SK-N-SH treated with all-trans-retinoic acid at 6 μM for 48 hours (cell line): ENCODE measurements at regions not wholly inside any gene's neighbourhood (a gene's known extent, or its start where the extent isn't known, plus 50 kb on each side); places are given as distances from the start of the nearest gene placed in this dataset.
"Not testable (repeated sequence)": the region's sequence is repeated elsewhere in the genome, so short reads cannot be mapped to it uniquely, and the experiment has no call there.

Experiments used
- ATAC-seq: fragments of 200-7000 bp; cut with Tn5 transposase; 3 replicates; pipeline ENCODE4 v1.9.1; 2020; ENCODE audit warnings: mild to moderate bottlenecking, moderate library complexity
- ARNTL ChIP-seq: fragments of 450-650 bp; formaldehyde crosslinking; IDR thresholded peaks from 2 replicates; pipeline ENCODE4 v1.5.0; 2020; ENCODE audit warnings: low read depth, mild to moderate bottlenecking, moderate library complexity, borderline replicate concordance
- BACH2 ChIP-seq: fragments of 250-450 bp; sonication (Bioruptor Pico); IDR thresholded peaks from 2 replicates; pipeline ENCODE4 v1.9.0; 2021; ENCODE audit warnings: mild to moderate bottlenecking, borderline replicate concordance
- CREB5 ChIP-seq: fragments of 250-450 bp; sonication (Bioruptor Pico); IDR thresholded peaks from 2 replicates; pipeline ENCODE4 v1.5.1; 2020; ENCODE audit warnings: low read depth, mild to moderate bottlenecking, moderate library complexity
- CSDC2 ChIP-seq: fragments of 250-450 bp; sonication (Bioruptor Pico); IDR thresholded peaks from 2 replicates; pipeline ENCODE4 v1.5.0; 2020; ENCODE audit warnings: mild to moderate bottlenecking, moderate library complexity
- ESRRG ChIP-seq: fragments of 250-450 bp; sonication (Bioruptor Pico); IDR thresholded peaks from 2 replicates; pipeline ENCODE4 v1.6.1; 2021; ENCODE audit warnings: mild to moderate bottlenecking
- GLIS3 ChIP-seq: fragments of 250-450 bp; sonication (Bioruptor Pico); IDR thresholded peaks from 2 replicates; pipeline ENCODE4 v1.5.0; 2020; ENCODE audit warnings: mild to moderate bottlenecking, moderate library complexity
- ISL1 ChIP-seq: fragments of 250-450 bp; sonication (Bioruptor Pico); IDR thresholded peaks from 2 replicates; pipeline ENCODE4 v2.1.2; 2022; ENCODE audit warnings: mild to moderate bottlenecking, moderate library complexity
- OSR1 ChIP-seq: fragments of 250-450 bp; sonication (Bioruptor Pico); IDR thresholded peaks from 2 replicates; pipeline ENCODE4 v1.8.0; 2022; ENCODE audit warnings: moderate library complexity, mild to moderate bottlenecking, inconsistent platforms
- PPARA ChIP-seq: fragments of 250-450 bp; sonication (Bioruptor Pico); IDR thresholded peaks from 2 replicates; pipeline ENCODE4 v1.5.0; 2020; ENCODE audit warnings: mild to moderate bottlenecking, borderline replicate concordance
- RARB ChIP-seq: fragments of 250-450 bp; sonication (Bioruptor Pico); IDR thresholded peaks from 2 replicates; pipeline ENCODE4 v1.8.0; 2021; ENCODE audit warnings: mild to moderate bottlenecking, moderate library complexity
- SNAI2 ChIP-seq: fragments of 250-450 bp; sonication (Bioruptor Pico); IDR thresholded peaks from 2 replicates; pipeline ENCODE4 v1.5.0; 2020; ENCODE audit warnings: mild to moderate bottlenecking, moderate library complexity
- TCF4 ChIP-seq: fragments of 250-450 bp; sonication (Bioruptor Pico); IDR thresholded peaks from 2 replicates; pipeline ENCODE4 v1.8.0; 2021; ENCODE audit warnings: mild to moderate bottlenecking, moderate library complexity, borderline replicate concordance
- TOX ChIP-seq: fragments of 250-450 bp; sonication (Bioruptor Pico); IDR thresholded peaks from 2 replicates; pipeline ENCODE4 v1.8.0; 2021; ENCODE audit warnings: mild to moderate bottlenecking, moderate library complexity, borderline replicate concordance
- ZC3H10 ChIP-seq: fragments of 250-450 bp; sonication (Bioruptor Pico); IDR thresholded peaks from 2 replicates; pipeline ENCODE4 v1.5.1; 2021; ENCODE audit warnings: mild to moderate bottlenecking, moderate library complexity
- ZFP3 ChIP-seq: fragments of 250-450 bp; sonication (Bioruptor Pico); IDR thresholded peaks from 2 replicates; pipeline ENCODE4 v1.5.0; 2020; ENCODE audit warnings: mild to moderate bottlenecking, moderate library complexity
- ZFP30 ChIP-seq: fragments of 450-650 bp; formaldehyde crosslinking; IDR thresholded peaks from 2 replicates; pipeline ENCODE4 v1.5.0; 2022; ENCODE audit warnings: mild to moderate bottlenecking, moderate library complexity
- ZNF565 ChIP-seq: fragments of 450-650 bp; formaldehyde crosslinking; conservative IDR thresholded peaks from 2 replicates; pipeline ENCODE4 v1.5.0; 2020; ENCODE audit warnings: low read depth, mild to moderate bottlenecking, moderate library complexity
- ZNF70 ChIP-seq: fragments of 450-650 bp; formaldehyde crosslinking; IDR thresholded peaks from 2 replicates; pipeline ENCODE4 v1.5.0; 2020; ENCODE audit warnings: mild to moderate bottlenecking, moderate library complexity
- ZNF8 ChIP-seq: fragments of 450-650 bp; formaldehyde crosslinking; IDR thresholded peaks from 2 replicates; pipeline ENCODE4 v1.5.0; 2020; ENCODE audit warnings: mild to moderate bottlenecking, moderate library complexity
- TF ChIP-seq, protein P1 (sequence below): fragments of 250-450 bp; sonication (Bioruptor Pico); IDR thresholded peaks from 2 replicates; pipeline ENCODE4 v1.5.0; 2020; ENCODE audit warnings: mild to moderate bottlenecking, moderate library complexity
- TF ChIP-seq, protein P2 (sequence below): fragments of 250-450 bp; sonication (Bioruptor Pico); IDR thresholded peaks from 2 replicates; pipeline ENCODE4 v1.8.0; 2021; ENCODE audit warnings: low read depth, mild to moderate bottlenecking, moderate library complexity, borderline replicate concordance
- TF ChIP-seq, protein P3 (sequence below): fragments of 250-450 bp; sonication (Bioruptor Pico); IDR thresholded peaks from 2 replicates; pipeline ENCODE4 v1.5.1; 2021; ENCODE audit warnings: mild to moderate bottlenecking, moderate library complexity

- TF ChIP-seq ESRRG (CRISPR knock-in tag) = no peak
- TF ChIP-seq GLIS3 (CRISPR knock-in tag) = no peak
- no peak for TF ChIP-seq ZNF8
- TF ChIP-seq, protein P1, sequence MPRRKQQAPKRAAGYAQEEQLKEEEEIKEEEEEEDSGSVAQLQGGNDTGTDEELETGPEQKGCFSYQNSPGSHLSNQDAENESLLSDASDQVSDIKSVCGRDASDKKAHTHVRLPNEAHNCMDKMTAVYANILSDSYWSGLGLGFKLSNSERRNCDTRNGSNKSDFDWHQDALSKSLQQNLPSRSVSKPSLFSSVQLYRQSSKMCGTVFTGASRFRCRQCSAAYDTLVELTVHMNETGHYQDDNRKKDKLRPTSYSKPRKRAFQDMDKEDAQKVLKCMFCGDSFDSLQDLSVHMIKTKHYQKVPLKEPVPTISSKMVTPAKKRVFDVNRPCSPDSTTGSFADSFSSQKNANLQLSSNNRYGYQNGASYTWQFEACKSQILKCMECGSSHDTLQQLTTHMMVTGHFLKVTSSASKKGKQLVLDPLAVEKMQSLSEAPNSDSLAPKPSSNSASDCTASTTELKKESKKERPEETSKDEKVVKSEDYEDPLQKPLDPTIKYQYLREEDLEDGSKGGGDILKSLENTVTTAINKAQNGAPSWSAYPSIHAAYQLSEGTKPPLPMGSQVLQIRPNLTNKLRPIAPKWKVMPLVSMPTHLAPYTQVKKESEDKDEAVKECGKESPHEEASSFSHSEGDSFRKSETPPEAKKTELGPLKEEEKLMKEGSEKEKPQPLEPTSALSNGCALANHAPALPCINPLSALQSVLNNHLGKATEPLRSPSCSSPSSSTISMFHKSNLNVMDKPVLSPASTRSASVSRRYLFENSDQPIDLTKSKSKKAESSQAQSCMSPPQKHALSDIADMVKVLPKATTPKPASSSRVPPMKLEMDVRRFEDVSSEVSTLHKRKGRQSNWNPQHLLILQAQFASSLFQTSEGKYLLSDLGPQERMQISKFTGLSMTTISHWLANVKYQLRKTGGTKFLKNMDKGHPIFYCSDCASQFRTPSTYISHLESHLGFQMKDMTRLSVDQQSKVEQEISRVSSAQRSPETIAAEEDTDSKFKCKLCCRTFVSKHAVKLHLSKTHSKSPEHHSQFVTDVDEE (CRISPR knock-in tag) = no peak
- TF ChIP-seq CREB5 (CRISPR knock-in tag) = no peak
- no peak for TF ChIP-seq ZFP3 (CRISPR knock-in tag)
- TF ChIP-seq ZNF565 = no peak
- no peak for TF ChIP-seq CSDC2 (CRISPR knock-in tag)
- no peak for TF ChIP-seq PPARA
- TF ChIP-seq ZC3H10 (CRISPR knock-in tag) = no peak
- TF ChIP-seq, protein P2, sequence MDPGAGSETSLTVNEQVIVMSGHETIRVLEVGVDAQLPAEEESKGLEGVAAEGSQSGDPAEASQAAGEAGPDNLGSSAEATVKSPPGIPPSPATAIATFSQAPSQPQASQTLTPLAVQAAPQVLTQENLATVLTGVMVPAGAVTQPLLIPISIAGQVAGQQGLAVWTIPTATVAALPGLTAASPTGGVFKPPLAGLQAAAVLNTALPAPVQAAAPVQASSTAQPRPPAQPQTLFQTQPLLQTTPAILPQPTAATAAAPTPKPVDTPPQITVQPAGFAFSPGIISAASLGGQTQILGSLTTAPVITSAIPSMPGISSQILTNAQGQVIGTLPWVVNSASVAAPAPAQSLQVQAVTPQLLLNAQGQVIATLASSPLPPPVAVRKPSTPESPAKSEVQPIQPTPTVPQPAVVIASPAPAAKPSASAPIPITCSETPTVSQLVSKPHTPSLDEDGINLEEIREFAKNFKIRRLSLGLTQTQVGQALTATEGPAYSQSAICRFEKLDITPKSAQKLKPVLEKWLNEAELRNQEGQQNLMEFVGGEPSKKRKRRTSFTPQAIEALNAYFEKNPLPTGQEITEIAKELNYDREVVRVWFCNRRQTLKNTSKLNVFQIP (CRISPR knock-in tag) = no peak
- no peak for TF ChIP-seq ARNTL (CRISPR knock-in tag)
- no peak for TF ChIP-seq ISL1
- TF ChIP-seq BACH2 (CRISPR knock-in tag) = no peak
- TF ChIP-seq RARB = no peak
- TF ChIP-seq OSR1 (CRISPR knock-in tag) = no peak
- TF ChIP-seq TOX (CRISPR knock-in tag) = no peak
- TF ChIP-seq TCF4 (CRISPR knock-in tag) = no peak
- no peak for ATAC-seq
Measured at GRCh38 chr3:87691109-87691508, 367.7 kb downstream of the CGGBP1 start.

DNA sequence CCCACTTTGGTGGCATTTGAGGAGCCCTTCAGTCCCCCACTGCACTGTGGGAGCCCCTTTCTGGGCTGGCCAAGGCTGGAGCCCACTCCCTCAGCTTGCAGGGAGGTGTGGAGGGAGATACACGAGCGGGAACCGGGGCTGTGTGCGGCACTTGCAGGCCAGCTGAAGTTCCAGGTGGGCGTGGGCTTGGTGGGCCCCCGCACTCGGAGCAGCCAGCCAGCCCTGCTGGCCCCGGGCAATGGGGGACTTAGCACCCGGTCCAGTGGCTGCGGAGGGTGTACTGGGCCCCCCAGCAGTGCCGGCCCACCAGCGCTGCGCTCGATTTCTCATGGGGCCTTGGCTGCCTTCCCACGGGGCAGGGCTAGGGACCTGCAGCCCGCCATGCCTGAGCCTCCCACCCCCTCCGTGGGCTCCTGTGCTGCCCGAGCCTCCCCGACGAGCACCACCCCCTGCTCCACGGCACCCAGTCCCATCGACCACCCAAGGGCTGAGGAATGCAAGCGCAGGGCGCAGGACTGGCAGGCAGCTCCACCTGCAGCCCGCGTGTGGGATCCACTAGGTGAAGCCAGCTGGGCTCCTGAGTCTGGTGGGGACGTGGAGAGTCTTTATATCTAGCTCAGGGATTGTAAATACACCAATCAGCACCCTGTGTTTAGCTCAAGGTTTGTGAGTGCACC lies 379.7 kb downstream of the CGGBP1 start:
- not testable (repeated sequence) for ATAC-seq

DNA sequence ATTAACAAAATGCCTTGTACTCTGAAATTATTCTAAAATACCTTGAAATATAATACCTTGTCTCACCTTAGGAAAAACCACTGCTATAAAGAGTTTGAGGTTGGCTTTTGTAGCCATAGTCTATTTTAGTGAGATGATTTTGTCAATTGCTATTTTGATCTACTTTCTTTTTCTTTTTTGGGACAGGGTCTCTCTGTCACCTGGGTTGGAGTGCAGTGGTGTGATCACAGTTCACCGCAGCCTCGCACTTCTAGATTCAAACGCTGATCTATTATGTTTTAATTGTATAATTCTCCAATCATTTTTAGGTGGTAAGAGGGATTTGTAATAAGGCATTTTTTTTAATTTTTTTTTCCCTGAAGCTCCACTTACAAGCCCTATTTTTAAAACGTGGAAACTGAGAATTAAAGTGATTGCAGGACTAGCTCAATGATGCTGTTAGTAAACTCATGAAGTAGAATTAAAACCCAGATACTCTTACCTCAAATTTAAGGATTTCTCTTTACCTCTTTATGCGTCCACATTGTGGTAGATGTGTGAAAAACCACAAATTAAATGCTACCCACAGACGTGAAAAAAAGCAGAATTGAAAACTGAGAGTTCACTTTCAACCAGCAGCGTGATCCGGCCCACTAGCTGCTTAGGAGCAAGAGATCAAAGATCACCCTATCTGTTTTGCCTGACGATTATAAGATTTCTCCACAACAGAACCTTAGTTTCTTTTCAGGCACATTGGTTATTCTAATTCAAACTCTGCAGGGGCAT lies 384.2 kb downstream of the CGGBP1 start:
- no peak for TF ChIP-seq ZC3H10 (CRISPR knock-in tag)
- TF ChIP-seq ESRRG (CRISPR knock-in tag) = no peak
- TF ChIP-seq, protein P1 (CRISPR knock-in tag) = no peak
- no peak for TF ChIP-seq OSR1 (CRISPR knock-in tag)
- TF ChIP-seq SNAI2 (CRISPR knock-in tag) = no peak
- no peak for TF ChIP-seq BACH2 (CRISPR knock-in tag)
- no peak for TF ChIP-seq ISL1
- TF ChIP-seq ZNF70 (CRISPR knock-in tag) = no peak
- no peak for TF ChIP-seq ZFP30
- TF ChIP-seq, protein P3, sequence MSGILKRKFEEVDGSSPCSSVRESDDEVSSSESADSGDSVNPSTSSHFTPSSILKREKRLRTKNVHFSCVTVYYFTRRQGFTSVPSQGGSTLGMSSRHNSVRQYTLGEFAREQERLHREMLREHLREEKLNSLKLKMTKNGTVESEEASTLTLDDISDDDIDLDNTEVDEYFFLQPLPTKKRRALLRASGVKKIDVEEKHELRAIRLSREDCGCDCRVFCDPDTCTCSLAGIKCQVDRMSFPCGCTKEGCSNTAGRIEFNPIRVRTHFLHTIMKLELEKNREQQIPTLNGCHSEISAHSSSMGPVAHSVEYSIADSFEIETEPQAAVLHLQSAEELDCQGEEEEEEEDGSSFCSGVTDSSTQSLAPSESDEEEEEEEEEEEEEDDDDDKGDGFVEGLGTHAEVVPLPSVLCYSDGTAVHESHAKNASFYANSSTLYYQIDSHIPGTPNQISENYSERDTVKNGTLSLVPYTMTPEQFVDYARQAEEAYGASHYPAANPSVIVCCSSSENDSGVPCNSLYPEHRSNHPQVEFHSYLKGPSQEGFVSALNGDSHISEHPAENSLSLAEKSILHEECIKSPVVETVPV (CRISPR knock-in tag) = no peak
- ATAC-seq = no peak
